Activated CD4-positive, alpha-beta memory T cell treated with anti-CD3 and anti-CD28 coated beads for 36 hours (primary cell): ENCODE measurements at regions not wholly inside any gene's neighbourhood (a gene's known extent, or its start where the extent isn't known, plus 50 kb on each side); places are given as distances from the start of the nearest gene placed in this dataset.
"Not testable (repeated sequence)": the region's sequence is repeated elsewhere in the genome, so short reads cannot be mapped to it uniquely, and the experiment has no call there.

Experiments used
- CTCF ChIA-PET: fragments of 350-600 bp; sonication (Branson Sonifier 250); formaldehyde crosslinking; loops from one replicate; lab custom pipeline; 2021; ENCODE audit warnings: antibody characterized with exemption, inconsistent platforms; lab: Charles Lee
- POLR2A ChIA-PET: fragments of 350-600 bp; sonication (Branson Sonifier 250); formaldehyde crosslinking; loops from one replicate; lab custom pipeline; 2021; ENCODE audit warnings: antibody characterized with exemption; lab: Charles Lee
- DNase-seq: peaks from one replicate; pipeline ENCODE4 v3.0.0-alpha.2; 2020
- H3K27ac Mint-ChIP-seq: one replicate; pipeline ENCODE4 v1.8.0; 2021; ENCODE audit warnings: mixed read lengths
- H3K27me3 Mint-ChIP-seq: one replicate; pipeline ENCODE4 v1.8.0; 2021; ENCODE audit warnings: mixed read lengths
- H3K36me3 Mint-ChIP-seq: one replicate; pipeline ENCODE4 v1.8.0; 2021; ENCODE audit warnings: mixed read lengths
- H3K4me1 Mint-ChIP-seq: one replicate; pipeline ENCODE4 v1.8.0; 2021; ENCODE audit warnings: low read depth, mixed read lengths
- H3K4me3 Mint-ChIP-seq: one replicate; pipeline ENCODE4 v1.8.0; 2021; ENCODE audit warnings: mild to moderate bottlenecking, mixed read lengths
- H3K9me3 Mint-ChIP-seq: one replicate; pipeline ENCODE4 v1.8.0; 2021; ENCODE audit warnings: mixed read lengths
- intact Hi-C: fragments of 100-400 bp; cut with micrococcal nuclease; formaldehyde crosslinking; loops from one replicate; pipeline ENCODE4 v1.15.1; 2023

DNA sequence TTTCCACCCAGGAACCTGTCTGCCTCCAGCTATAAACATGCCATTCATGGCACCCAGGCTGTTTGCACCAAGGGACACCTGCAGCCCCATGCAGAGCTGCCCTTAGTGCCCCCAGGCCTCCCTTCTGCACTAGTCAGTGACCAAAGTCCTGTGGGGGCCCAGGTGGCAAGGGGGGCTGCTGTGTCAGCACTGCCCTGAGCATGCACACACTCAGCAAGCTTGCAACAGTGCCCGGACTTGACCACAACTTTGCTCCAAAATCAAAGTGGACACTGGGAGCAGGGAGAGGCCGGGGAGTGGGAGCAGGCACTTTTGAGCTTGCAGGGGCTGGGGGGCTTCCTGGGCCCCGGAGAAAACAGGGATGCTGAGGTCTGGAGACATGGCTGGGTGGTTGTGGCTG is 192.9 kb upstream of the MBL2 start:
- Mint-ChIP-seq H3K27me3 (no peaks in the 10 kb centered on the region), H3K4me1 (no peaks in the 10 kb centered on the region), H3K9me3 (peaks cover 10% of the 10 kb centered on the region), H3K36me3 (no peaks in the 10 kb centered on the region), H3K4me3 (no peak overlapping the region), H3K27ac (no peak overlapping the region)
- no peak for DNase-seq
- CTCF ChIA-PET = no interaction called here
- intact Hi-C loops = no loop called here
- POLR2A ChIA-PET = no interaction called here

DNA sequence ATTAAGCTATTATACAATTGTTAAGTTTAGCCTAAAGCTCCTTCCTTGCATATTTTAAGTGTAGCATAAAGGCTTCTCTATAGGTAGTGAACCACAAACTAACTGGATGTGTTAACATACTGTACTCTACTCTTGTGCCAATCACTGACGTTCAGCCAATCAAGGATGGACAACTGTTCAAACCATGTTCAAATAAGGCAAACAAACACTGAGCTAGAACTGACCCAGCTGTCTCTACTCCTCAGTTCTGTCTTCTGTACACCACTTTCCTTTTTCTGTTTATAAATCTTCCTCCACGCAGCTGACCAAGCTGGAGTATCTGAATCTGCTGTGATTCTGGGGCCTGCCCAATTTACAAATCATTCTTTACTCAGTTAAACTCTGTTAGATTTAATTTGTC is 188.7 kb upstream of the MBL2 start:
- H3K4me3 Mint-ChIP-seq = no peak overlapping the region
- no peaks in the 10 kb centered on the region for H3K4me1 Mint-ChIP-seq
- peaks cover 2% of the 10 kb centered on the region for H3K9me3 Mint-ChIP-seq

DNA sequence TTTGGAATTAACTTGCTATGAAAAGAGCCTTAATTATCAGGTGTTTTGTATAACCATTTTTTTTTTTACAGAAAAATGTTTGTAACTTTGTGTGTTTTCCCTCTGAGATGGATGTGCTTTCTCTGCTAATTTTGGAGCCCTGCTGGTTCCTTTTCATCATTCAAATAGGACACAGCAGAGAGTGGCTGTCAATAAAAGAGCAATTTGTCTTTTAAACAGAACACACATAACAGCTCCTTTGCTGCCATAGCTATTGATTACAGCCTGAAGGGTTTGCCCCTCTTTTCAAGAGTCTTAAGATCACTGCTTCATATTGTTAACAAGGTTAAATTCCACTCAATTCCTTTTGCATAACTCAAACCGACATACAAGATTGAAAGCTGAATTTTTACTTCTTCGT is 187.2 kb upstream of the MBL2 start:
- ChIA-PET CTCF (no interaction called here), POLR2A (no interaction called here)
- Mint-ChIP-seq H3K4me1 (no peaks in the 10 kb centered on the region), H3K27ac (no peak overlapping the region), H3K36me3 (no peaks in the 10 kb centered on the region), H3K27me3 (no peaks in the 10 kb centered on the region), H3K9me3 (peaks cover 2% of the 10 kb centered on the region), H3K4me3 (no peak overlapping the region)
- DNase-seq = no peak
- intact Hi-C loops = no loop called here

More for the DNA sequence above, 188.7 kb upstream of the MBL2 start:
- ChIA-PET POLR2A (no interaction called here), CTCF (no interaction called here)
- no peak for DNase-seq
- Mint-ChIP-seq H3K36me3 (no peaks in the 10 kb centered on the region), H3K27ac (no peak overlapping the region), H3K27me3 (no peaks in the 10 kb centered on the region)
- intact Hi-C loops = no loop called here

DNA sequence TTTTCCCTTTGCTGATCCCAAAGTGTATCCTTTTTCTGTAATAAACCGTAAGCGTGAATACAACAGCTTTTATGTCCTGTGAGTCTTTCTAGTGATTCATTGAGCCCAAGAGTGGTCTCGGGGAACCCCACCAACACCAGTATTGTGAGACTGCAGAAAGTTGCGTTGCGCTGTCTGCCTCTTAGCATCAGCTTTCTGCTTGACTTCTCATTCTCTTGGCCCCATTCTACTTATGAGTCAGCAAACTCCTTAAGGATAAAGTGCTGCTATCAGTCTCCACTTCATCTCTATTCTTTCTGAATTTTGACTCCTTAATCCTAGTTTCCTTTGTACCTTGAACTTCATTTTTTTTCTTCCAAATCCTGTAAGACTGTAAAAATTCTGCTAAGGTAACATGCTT is 184.3 kb upstream of the MBL2 start:
- peaks cover 9% of the 10 kb centered on the region for H3K9me3 Mint-ChIP-seq
- no peaks in the 10 kb centered on the region for H3K36me3 Mint-ChIP-seq
- DNase-seq = no peak
- ChIA-PET CTCF (no interaction called here), POLR2A (no interaction called here)
- intact Hi-C loops = no loop called here
- H3K4me1 Mint-ChIP-seq = no peaks in the 10 kb centered on the region
- no peak overlapping the region for H3K27ac Mint-ChIP-seq
- H3K27me3 Mint-ChIP-seq = no peaks in the 10 kb centered on the region
- no peak overlapping the region for H3K4me3 Mint-ChIP-seq

DNA sequence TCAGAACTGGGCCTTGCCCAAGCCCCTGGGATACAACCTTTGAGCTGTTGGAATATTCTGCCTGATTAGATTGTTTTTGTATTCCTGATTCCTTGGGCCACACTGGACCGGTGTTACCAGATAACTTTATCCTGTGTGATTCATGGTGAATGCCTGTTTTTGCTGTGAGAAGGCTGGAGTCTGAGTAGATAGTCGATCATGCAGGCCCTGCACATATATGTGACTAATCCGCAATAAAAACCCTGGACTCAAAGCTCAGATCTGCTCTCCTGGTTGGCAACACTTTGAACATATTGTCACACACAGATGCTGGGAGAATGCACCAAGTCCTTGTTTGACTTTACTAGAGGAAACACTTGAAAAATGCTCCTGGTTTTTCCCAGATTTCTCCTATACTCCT is 183.9 kb upstream of the MBL2 start:
- Mint-ChIP-seq H3K9me3 (peaks cover 9% of the 10 kb centered on the region), H3K4me3 (no peak overlapping the region), H3K4me1 (no peaks in the 10 kb centered on the region), H3K27ac (no peak overlapping the region), H3K27me3 (no peaks in the 10 kb centered on the region), H3K36me3 (no peaks in the 10 kb centered on the region)
- intact Hi-C loops = no loop called here
- ChIA-PET CTCF (no interaction called here), POLR2A (no interaction called here)
- no peak for DNase-seq

DNA sequence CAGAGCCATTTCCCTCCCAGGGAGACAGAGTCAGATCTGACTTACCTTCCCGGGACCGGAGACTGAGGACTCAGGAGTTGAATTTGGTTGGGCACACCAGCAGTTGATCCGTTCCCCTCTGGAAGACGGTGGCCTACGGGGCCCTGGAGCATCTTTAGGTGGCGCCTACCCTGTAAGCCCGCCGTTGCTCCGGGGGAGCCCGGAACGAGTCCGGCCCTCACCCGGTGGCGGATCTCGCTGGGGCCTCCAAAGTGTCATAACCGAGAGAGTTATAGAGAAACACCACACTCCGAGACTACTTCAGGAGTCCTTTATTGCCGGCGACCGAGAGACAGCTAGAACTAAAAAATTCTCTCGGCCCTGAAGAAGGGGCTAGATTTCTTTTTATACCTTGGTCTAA is 182.8 kb upstream of the MBL2 start:
- Mint-ChIP-seq H3K27ac (no peak overlapping the region), H3K9me3 (peaks cover 7% of the 10 kb centered on the region), H3K4me1 (no peaks in the 10 kb centered on the region), H3K36me3 (no peaks in the 10 kb centered on the region), H3K27me3 (no peaks in the 10 kb centered on the region), H3K4me3 (no peak overlapping the region)
- ChIA-PET CTCF (no interaction called here), POLR2A (no interaction called here)
- no peak for DNase-seq
- intact Hi-C loops = no loop called here

DNA sequence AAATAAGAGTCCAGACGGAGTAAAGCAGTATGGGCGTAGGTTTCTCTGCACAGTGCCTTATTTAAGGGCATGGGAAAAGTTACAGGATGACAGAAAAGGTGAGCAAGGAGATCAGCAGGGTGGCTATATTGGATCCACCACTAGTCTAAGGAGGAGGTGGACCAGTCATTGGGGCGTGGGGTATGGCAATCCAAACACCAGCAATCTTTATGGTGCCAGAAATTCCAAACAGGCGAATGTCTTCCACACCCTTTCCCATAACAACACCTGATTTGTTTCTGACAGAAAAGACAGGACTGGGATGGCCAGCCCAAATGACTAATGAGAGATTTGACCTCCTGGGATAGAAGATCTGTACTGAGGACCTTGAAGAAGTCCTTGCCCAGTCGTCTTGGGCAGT is 181.8 kb upstream of the MBL2 start:
- POLR2A ChIA-PET = no interaction called here
- no peak overlapping the region for H3K27ac Mint-ChIP-seq
- no peaks in the 10 kb centered on the region for H3K4me1 Mint-ChIP-seq
- H3K27me3 Mint-ChIP-seq = no peaks in the 10 kb centered on the region
- no peaks in the 10 kb centered on the region for H3K36me3 Mint-ChIP-seq
- intact Hi-C loops = no loop called here
- CTCF ChIA-PET = no interaction called here
- H3K9me3 Mint-ChIP-seq = peaks cover 7% of the 10 kb centered on the region
- no peak overlapping the region for H3K4me3 Mint-ChIP-seq
- no peak for DNase-seq

DNA sequence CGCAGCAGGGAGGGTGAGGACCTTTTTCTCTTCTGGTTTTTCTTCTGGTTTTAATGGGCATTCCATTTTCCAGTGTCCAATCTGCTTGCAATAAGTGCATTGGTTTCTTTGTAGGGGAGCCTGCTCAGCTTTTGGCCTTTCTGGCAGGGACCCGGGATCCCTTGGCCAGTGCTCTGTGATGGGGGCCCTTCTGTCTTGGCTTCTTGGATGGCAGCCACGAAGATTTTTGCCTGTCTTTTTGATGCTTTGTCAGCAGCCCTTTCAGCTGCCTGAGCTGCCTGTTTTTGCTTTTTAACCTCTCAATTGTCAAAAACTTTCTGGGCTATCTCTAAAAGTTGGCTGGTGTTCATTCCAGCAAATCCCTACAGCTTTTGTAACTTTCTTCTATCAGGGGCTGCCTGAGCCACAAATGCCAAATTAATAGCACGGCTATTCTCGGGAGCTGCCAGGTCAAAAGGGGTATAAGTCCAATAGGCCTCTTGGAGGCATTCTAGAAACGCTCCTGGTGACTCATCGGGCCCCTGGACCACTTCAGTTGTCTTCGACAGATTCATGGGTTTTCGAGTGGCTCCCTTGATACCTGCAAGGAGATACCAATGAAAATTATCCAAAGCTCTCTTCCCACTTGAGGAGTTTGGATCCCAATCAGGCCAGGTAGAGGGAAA is 179.9 kb upstream of the MBL2 start:
- ChIA-PET CTCF (interaction anchor here (0.7 kb wide), 1 partner anchor 1394 kb away, joined by 3 read pairs; no protein-coding TSS in a partner anchor), POLR2A (no interaction called here)
- DNase-seq = no peak
- intact Hi-C loops = no loop called here
- no peaks in the 10 kb centered on the region for H3K27me3 Mint-ChIP-seq
- H3K9me3 Mint-ChIP-seq = peaks cover 8% of the 10 kb centered on the region
- H3K4me1 Mint-ChIP-seq = no peaks in the 10 kb centered on the region
- no peak overlapping the region for H3K4me3 Mint-ChIP-seq
- no peak overlapping the region for H3K27ac Mint-ChIP-seq
- no peaks in the 10 kb centered on the region for H3K36me3 Mint-ChIP-seq

DNA sequence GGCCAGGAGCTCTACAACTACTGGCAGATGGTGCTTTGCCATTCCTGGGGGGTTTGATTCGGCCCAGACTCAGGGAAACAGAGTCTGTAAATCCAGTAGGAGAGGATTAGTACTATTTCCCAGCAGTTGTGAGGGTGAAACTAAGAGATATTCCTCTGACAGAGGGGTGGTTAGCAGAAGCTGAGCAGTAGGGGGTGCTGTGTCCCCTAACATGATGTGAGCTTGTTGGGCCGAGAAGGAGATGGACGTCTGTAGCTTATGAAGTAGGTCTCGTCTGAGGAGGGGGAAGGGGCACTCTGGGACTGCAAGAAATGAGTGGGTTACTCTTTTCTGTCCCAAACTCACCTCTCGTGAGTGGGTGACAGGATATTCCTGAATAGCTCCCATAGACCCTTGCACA is 179.2 kb upstream of the MBL2 start:
- H3K4me1 Mint-ChIP-seq = no peaks in the 10 kb centered on the region
- H3K27ac Mint-ChIP-seq = no peak overlapping the region
- POLR2A ChIA-PET = no interaction called here
- no peak for DNase-seq
- no peak overlapping the region for H3K4me3 Mint-ChIP-seq
- no peaks in the 10 kb centered on the region for H3K36me3 Mint-ChIP-seq
- intact Hi-C loops = no loop called here
- CTCF ChIA-PET = no interaction called here
- H3K27me3 Mint-ChIP-seq = no peaks in the 10 kb centered on the region
- peaks cover 10% of the 10 kb centered on the region for H3K9me3 Mint-ChIP-seq

DNA sequence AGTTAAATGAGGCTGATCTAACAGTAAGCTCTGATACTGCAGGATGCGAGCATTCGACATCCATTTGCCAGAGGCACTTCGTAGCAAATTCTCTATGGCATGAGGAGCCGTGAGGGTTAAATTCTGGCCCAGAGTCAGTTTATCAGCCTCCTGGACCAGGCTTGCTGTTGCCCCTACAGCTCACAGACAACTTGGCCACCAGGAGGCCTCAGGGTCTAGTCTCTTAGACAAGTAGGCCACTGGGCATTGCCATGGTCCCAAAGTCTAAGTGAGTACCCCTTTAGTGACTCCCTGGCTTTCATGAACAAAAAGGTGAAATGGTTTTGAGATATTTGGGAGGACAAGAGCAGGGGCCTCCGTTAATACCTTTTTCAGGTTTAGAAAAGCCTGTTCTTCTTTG is 178.0 kb upstream of the MBL2 start:
- POLR2A ChIA-PET = no interaction called here
- H3K4me1 Mint-ChIP-seq = no peaks in the 10 kb centered on the region
- DNase-seq = no peak
- no peaks in the 10 kb centered on the region for H3K36me3 Mint-ChIP-seq
- CTCF ChIA-PET = no interaction called here
- H3K27me3 Mint-ChIP-seq = no peaks in the 10 kb centered on the region
- no peak overlapping the region for H3K4me3 Mint-ChIP-seq
- no peak overlapping the region for H3K27ac Mint-ChIP-seq
- peaks cover 10% of the 10 kb centered on the region for H3K9me3 Mint-ChIP-seq
- intact Hi-C loops = no loop called here

DNA sequence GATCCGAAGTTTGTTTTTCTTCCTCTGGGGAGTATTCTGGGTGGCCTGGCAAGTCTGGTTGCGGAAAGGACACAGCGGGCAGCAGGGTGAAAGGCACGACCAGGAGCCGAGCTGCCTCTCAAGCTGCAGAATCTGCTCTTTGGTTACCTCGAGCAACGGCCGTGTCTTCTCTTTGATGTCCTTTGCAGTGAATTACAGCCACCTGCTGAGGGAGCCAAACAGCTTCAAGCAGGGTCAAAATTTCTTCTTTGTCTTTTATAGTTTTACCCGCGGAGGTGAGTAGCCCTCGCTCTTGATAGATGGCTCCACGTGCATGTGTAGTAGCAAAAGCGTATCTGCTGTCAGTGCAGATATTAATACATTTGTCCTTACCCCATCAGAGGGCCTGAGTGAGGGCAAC is 177.3 kb upstream of the MBL2 start:
- H3K9me3 Mint-ChIP-seq = peaks cover 10% of the 10 kb centered on the region
- DNase-seq = no peak
- ChIA-PET POLR2A (no interaction called here), CTCF (no interaction called here)
- no peak overlapping the region for H3K4me3 Mint-ChIP-seq
- no peaks in the 10 kb centered on the region for H3K27me3 Mint-ChIP-seq
- H3K4me1 Mint-ChIP-seq = no peaks in the 10 kb centered on the region
- intact Hi-C loops = no loop called here
- no peak overlapping the region for H3K27ac Mint-ChIP-seq
- no peaks in the 10 kb centered on the region for H3K36me3 Mint-ChIP-seq

DNA sequence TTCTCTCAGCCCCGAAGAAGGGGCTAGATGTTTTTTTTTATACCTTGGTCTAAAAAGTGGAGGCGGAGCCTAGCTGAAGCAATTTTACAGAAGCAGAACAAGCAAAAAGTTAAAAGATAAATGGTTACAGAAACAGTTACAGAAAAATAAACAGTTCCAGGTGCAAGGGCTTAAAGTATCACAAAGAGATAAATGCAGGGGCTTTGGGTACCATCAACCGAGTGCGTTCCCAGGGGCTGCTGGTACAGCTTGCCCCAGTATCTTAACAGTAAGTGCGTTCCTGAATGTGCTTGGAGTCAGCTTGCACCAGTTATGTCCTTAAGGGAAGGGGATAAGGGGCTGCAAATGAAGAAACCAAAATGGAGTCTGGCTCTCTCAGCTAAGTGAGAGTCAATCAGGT is 173.9 kb upstream of the MBL2 start:
- Mint-ChIP-seq H3K27ac (no peak overlapping the region), H3K4me1 (no peaks in the 10 kb centered on the region), H3K9me3 (peaks cover 3% of the 10 kb centered on the region), H3K4me3 (no peak overlapping the region), H3K36me3 (no peaks in the 10 kb centered on the region), H3K27me3 (no peaks in the 10 kb centered on the region)
- POLR2A ChIA-PET = no interaction called here
- CTCF ChIA-PET = no interaction called here
- DNase-seq = no peak
- intact Hi-C loops = no loop called here

DNA sequence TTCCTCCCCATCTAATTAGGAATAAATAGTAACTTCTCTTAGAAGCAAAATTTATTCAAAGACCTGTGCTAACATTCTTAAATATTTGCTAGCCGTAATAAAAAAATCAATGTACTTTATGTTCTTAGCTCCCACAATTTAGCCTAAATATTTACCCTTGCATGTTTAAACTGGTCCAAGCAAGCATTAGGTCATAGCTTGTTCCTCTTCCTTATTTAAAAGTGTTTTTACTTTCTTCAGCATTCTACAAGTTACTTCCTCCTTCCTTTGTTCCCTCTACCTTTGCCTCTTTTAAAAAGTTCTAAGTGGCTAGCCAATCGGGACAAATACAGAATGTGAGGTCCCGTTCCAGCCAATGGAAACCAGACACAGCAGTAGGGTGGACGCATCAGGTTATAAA is 172.9 kb upstream of the MBL2 start:
- DNase-seq, POLR2A ChIA-PET, H3K27me3 Mint-ChIP-seq, intact Hi-C loops, H3K4me3 Mint-ChIP-seq, H3K36me3 Mint-ChIP-seq, CTCF ChIA-PET, H3K9me3 Mint-ChIP-seq, H3K4me1 Mint-ChIP-seq, H3K27ac Mint-ChIP-seq: not testable (repeated sequence)
